GM21619 (cell line): ENCODE measurements at regions not wholly inside any gene's neighbourhood (a gene's known extent, or its start where the extent isn't known, plus 50 kb on each side); places are given as distances from the start of the nearest gene placed in this dataset.
"Not testable (repeated sequence)": the region's sequence is repeated elsewhere in the genome, so short reads cannot be mapped to it uniquely, and the experiment has no call there.

ENCODE experiments used
- ATAC-seq: cut with Tn5 transposase; IDR thresholded peaks from one replicate; pipeline ENCODE4 v1.9.1; 2021; ENCODE audit not compliant: unreplicated experiment

- no peak for ATAC-seq
Measured at GRCh38 chr3:10623578-10624275, 118.3 kb upstream of the ATP2B2 start.

DNA sequence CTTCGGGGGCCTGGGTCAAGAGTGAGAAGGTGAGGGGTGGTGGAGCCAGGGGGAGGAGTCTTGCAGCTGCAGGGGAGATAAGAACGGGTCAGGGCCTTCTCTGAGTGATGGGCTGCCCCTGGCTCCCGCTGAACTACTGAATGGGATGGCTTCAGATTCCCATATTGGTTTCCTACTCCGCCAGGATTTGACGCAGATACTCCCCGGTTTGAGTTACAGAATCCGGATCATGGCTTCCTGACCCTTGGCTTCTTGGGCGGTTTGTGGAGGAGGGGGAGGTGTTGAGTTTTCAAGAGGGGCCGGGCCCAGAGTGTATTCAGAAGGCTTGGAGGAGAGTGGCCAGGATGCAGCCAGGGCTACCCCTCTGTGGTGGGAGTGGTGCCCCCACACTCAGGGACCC, 119.9 kb upstream of the ATP2B2 start:
- ATAC-seq: no peak

DNA sequence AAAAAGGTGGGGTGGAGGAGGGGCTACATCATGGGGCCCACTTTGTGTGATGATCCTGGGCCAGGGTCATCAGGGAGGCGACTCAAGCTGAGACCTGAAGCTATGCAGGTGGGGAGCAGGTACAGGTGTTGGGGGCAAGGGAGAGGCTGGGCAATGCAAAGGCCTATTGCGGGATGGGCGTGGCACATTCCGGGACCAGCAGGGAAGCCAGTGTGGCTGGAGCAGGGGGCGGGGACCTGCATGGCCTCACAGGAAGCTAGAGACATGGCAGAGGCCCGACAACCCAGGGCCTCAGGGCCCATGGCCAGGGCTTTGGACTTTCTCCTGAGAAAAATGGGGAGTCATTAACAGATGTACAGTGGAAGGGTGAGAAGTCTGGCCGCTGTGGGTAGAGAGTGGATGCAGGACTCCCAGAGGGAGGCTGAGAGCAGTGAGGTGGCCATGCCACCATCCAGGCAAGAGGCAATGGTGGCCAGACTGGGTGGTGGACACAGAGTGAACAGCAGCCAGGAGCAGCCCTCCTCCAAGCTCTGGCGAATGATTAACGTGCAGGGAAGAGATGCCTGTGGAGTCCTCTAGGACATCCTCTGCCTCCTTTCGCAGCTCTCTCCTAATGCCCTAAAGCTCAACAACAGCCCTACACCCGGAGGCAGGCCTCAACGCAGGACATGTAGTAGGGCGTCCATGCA, 122.6 kb upstream of the ATP2B2 start:
- no peak for ATAC-seq

DNA sequence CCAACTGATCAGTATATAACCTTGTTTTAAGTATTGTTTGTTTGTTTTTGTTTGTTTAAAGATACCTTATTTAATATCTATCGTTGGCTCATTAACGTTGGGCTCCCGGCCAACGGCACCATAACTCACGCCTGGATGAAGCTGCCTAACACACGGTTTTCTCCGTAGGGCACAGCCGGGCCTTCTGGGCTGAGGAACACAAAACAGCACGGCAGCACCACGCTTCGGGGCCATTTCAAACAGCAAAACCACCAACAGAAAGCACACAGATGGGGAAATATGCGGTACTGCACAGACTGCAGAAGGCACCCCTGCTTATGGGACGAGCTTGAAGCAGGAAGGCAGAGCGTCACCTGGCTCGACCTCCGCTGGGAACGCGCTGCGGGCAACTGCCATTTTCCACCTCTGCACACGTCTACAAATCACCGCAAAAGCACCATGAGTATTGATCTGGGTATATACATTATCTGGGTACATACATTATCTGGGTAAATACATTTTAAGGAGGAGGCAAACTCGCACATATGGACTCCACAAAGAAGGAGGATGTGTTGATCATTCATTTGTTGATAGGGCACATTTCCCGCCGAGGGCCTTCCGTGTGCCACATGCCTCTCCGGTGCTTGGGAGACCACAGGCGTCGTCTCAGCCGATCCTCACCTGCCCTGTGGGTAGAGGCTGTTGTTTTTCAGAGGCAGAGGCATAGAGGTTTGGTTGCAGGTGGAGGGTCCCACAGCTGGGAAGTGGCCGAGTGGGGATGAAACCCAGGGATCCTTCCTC, 123.7 kb upstream of the ATP2B2 start:
- ATAC-seq: no peak

GRCh38 chr3:10629671-10630040, 124.3 kb upstream of the ATP2B2 start:
- no peak for ATAC-seq

DNA sequence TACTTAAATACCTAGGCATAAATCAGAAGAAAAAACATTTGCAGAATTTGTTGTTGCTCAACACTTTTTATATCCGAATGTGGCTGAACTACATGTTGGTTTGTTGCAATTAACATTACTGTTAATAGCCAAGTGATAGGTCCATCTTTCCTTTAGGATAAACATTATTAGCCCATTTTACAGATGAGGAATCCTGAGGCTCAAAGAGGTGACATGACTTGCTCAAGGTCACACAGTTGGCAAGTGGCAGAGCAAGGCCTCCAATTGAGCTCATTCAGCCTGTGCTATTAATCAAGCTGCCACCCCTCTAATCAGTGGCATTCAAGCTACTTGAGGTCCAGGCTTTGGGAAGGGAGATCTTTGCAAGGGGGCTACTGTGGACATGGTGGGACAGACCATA, 125.8 kb upstream of the ATP2B2 start:
- ATAC-seq: no peak

DNA sequence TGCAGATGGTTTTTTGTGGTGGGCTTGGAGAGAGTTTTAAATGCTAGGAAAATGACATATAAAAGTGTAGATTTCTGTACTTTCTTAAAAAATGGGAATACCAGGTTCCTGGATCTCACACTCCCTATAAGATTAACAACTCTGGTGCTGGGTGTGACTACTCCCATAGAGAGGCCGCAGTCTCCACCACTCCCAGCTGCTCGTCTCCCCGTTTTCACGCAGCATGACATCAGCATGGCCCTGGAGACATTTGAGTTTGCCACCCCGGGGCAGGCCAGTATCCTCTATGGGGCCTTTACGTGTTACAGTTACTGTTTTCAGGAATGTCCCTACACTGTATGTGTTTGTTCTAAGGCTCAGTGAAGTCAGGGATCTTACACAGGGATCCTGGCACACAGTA, 126.7 kb upstream of the ATP2B2 start:
- ATAC-seq: no peak

DNA sequence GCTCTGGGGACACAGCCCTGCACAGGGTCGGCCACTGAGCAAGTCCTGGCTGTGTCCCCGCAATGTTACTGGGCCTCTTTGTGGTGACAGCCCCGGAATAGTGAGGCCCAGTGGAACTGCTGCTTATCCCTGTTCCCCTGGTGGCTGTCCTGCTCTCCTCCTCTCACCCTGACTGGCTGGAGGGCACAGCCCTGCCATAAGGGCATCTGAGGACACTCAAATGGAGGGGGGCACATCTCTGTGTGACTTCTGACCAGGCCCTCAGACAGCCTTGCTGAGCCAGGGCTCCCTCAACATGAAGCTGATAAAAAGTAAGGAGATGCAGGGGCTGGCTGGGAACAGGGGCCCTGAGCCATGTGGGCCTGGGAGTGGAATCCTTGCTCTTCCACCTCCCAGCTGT, 127.4 kb upstream of the ATP2B2 start:
- ATAC-seq: no peak

DNA sequence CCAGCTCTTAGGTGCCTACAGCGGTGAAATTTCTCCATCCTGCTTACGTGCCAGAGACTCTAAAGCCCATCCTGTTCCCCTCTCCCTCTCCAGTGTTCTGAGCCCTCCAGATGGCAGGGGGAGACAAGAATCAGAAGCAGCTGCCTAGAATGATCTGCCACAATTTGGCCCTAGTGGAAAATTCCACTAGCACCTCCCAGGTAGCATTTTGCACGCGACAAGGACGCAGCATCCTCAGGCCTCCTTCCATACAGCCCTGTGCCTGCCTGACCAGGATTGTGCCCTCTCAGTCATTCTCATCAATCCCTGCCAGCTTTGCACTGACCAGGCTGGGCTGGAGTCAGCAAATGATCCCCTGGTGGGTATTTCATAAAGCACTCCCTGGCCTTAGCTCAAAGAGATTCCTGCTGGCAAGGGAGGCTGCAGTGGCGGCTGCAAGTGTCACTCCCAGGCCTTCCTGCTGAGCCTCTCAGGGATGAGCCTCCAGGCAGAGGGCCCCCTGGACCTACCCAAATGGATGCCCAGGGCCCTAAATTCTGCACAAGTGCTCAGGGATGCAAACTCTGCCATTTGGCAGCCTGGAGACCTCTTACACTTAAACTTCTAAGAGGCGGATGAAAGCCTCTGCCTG, 130.2 kb upstream of the ATP2B2 start:
- no peak for ATAC-seq

DNA sequence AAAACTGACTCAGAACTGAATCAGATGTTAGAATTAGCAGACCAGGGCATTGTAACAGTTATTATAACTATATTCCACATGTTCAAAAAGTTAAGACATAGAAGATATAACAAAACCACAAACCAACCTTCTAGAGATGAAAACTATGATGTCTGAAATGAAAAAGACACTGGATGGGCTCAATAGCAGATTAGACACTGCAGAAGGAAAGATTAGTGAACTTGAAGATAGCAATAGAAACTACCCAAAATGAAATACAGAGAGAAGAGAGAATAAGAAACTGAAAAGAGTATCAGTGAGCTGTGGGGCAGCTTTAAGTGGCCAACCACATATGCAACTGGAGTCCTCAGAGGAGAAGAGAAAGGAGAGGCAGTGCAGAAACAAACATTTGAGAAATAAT, 132.0 kb upstream of the ATP2B2 start:
- ATAC-seq: no peak

DNA sequence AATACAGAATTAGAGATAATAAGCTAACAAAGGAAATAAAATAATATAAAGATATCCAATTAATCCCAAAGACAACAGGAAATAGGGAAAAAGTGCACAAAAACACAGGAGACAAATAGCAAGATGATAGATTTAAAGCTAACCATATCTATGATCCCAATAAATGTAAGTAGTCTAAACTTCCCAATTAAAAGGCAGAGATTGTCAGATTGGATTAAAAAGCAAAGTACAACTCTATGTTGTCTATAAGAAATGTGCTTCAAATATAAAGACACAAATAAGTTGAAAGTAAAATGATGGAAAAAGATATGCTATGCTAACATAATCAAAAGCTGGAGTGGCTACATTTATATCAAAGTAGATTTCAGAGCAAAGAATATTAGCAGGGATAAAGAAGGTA, 133.1 kb upstream of the ATP2B2 start:
- ATAC-seq: no peak

DNA sequence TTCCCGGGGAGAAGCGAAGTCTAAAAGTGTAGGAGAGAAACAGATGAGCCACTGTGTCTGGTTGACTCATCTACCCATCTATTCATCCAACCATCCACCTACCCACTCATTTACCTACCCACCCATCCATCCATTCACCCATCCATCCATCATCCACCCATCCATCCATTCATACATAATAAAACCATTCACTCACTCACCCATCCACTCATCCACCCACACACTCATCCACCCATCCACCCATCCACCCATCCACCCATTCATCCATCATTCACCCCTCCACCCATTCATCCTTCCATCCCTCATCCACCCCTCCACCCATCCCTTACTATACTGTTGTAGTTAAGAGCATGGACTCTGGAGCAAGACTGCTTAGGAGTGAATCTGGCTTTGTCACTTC, 136.4 kb upstream of the ATP2B2 start:
- ATAC-seq: no peak

- no peak for ATAC-seq
Measured at GRCh38 chr3:10644189-10644588, 138.8 kb upstream of the ATP2B2 start.

DNA sequence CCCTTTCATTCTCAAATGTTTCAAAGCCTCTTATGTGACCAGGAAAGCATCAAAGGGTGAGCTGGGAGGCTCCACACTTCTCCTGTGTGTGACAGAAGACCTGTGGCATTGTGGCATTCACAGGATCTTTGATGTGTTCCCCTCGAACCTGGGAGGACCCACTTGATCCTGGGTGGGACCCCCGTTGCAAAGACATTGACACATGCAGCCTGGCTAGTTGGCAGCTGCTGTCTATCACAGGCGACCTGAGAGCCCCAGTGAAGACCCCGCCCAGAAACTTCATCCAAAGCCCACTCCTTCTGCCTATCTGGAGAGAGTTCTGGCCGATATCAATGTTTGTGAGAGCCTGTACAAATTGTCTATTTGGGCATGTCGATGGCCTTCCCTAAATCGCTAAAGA, 140.4 kb upstream of the ATP2B2 start:
- ATAC-seq: no peak

DNA sequence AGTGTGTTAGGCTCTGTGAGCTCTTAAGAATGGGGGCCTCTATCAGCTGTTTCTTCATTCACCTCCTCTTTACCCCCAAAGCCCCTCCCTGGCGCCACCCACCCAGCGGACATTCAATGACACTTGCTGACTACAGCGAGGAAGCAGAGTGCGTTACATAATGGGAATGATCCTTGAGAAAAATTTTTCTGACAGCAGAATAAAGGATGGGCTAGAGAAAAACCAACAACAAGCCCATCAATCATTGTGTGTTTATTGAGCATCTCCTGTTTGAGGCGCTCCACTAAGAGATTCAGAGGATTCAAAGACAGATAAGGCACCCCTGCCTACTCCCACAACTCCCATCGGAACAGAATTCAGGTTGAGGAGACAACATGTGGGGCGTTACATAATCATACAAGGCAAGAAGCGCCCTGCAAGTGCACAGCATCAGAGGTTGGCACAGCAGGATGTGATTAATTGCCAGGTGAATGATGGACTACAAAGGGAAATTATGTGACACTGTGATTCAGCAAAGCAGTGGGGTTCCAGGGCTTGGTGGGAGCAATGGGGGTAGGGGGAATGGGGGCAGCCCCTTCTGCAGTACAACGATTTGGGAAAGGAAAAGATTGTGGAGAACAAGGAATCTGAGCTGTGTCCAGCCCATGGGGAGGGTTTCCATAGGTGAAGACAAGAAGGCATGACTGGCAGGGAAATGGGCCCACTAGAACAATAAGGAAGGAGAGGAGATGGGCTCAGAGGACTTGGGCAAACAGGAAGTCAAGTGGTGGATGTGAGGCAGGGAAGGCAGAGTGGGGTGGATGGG, 141.3 kb upstream of the ATP2B2 start:
- no peak for ATAC-seq

DNA sequence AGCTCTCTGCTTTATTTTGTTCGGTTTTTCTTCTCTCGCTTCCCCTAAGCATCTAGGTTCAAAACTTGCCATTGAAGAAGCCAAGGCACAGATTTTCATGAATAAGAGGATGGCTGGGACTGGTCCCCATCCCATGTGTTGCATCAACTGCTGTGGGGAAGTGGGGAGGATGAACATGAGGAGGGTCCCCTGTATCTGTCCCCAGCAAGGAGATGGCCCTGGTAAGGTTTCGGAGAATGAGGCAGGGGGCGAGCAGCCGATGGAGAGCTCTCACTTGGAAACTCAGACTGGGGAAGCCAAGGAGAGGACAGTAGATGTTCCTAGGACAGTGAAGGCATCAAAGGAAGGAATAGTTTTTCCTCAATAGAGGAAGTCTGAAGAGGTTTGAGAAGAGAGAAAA, 142.0 kb upstream of the ATP2B2 start:
- ATAC-seq: no peak

GRCh38 chr3:10648181-10648580, 142.8 kb upstream of the ATP2B2 start:
- no peak for ATAC-seq

DNA sequence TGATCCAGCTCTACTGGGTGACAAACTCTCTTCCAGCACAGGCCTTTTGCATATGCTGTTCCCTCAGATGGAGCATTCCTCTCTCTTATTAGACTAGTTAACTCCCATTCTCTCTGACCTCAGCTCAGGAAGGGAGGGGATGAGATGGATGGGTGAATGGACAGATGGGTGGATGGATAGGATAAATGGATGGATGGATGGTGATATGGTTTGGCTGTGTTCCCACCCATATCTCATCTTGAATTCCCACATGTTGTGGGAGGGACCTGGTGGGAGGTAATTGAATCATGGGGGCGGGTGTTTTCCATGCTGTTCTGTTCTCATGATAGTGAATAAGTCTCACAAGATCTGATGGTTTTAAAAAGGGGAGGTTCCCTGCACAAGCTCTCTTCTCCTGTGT, 144.1 kb upstream of the ATP2B2 start:
- ATAC-seq: not testable (repeated sequence)

- ATAC-seq: no peak
Measured at GRCh38 chr3:10651506-10651905, 146.1 kb upstream of the ATP2B2 start.

- ATAC-seq: no peak
Measured at GRCh38 chr3:10653241-10653640, 147.9 kb upstream of the ATP2B2 start.
